ENCODE measurements at regions not wholly inside any gene's neighbourhood (a gene's known extent, or its start where the extent isn't known, plus 50 kb on each side); places are given as distances from the start of the nearest gene placed in this dataset.

DNA sequence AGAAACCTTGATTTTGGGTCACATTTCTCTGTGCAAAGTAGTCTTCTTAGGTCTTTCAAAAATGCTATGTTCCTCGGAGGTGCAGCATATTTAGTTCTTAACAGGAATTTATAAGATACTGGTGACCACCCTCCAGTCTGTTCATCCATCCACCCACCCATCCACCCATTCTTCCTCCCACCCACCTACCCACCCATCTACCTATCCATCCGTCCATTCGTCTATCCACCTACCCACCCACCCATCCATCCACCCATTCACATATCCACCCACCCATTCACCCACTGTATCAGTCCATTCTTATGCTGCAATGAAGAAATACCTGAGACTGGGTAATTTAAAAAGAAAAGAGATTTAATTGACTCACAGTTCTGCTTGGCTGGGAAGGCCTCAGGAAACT is 74.9 kb downstream of the KCTD15 start:
- H3K4me1 ChIP-seq, result peaks cover 14% of the 10 kb centered on the region
- H3K27ac Mint-ChIP-seq, result no peak overlapping the region

DNA sequence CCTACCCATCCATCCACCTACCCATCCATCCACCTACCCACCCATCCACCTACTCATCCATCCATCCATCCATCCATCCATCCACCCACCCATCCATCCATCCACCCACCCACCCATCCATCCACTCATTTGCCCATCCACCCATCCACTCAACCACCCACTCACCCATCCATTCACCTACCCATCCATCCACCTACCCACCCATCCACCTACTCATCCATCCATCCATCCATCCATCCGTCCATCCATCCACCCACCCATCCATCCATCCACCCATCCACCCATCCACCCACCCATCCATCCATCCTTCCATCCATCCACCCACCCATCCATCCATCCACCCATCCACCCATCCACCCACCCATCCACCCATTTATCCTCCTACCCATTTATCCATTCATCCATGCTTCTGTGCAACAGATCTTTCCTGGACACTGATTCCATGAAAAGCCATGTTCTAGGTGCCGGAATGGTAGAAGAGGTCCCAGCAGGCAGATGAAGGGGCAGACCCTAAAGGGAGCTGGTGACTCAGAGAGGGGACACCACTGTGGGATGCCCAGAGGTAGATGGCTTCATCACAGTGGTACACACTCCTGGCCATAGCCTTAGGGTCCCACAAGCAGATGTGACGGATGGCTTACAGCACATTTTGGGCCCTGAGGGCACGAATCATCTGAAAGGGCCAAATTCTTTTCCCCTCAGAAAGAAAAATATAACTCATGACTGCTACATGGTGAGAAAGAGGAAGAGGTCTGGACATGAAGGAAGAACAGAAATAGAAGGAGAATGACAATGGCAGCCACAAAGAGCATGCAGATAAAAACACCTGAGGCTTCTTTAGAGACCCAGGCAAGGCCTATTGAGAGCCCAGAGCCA is 76.0 kb downstream of the KCTD15 start:
- H3K9ac ChIP-seq, result no peak overlapping the region
- no peaks in the 10 kb centered on the region for H3K36me3 ChIP-seq
- no peak overlapping the region for H3K4me3 ChIP-seq
- H3K27ac Mint-ChIP-seq, result peak overlapping the region; percentile 72
- H4K20me1 ChIP-seq (ENCODE audit: low read depth), result no peaks in the 10 kb centered on the region
- H3K36me3 Mint-ChIP-seq, result no peaks in the 10 kb centered on the region
- H2AFZ ChIP-seq (replicated peaks), result no peak overlapping the region
- no peak overlapping the region for H3K27ac ChIP-seq
- no peak overlapping the region for H3K4me3 Mint-ChIP-seq
- no peak for TF ChIP-seq EZH2 (IDR thresholded peaks at IDR 0.05)
- no peak for TF ChIP-seq EZH2phosphoT487 (IDR thresholded peaks at IDR 0.05)
- TF ChIP-seq, protein P1, sequence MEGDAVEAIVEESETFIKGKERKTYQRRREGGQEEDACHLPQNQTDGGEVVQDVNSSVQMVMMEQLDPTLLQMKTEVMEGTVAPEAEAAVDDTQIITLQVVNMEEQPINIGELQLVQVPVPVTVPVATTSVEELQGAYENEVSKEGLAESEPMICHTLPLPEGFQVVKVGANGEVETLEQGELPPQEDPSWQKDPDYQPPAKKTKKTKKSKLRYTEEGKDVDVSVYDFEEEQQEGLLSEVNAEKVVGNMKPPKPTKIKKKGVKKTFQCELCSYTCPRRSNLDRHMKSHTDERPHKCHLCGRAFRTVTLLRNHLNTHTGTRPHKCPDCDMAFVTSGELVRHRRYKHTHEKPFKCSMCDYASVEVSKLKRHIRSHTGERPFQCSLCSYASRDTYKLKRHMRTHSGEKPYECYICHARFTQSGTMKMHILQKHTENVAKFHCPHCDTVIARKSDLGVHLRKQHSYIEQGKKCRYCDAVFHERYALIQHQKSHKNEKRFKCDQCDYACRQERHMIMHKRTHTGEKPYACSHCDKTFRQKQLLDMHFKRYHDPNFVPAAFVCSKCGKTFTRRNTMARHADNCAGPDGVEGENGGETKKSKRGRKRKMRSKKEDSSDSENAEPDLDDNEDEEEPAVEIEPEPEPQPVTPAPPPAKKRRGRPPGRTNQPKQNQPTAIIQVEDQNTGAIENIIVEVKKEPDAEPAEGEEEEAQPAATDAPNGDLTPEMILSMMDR (IDR thresholded peaks at IDR 0.05), result no peak
- H3K79me2 ChIP-seq (ENCODE audit: low read depth), result no peaks in the 10 kb centered on the region
- H3F3A ChIP-seq (ENCODE audit: low read depth), result peaks cover under 1% of the 10 kb centered on the region
- peaks cover 17% of the 10 kb centered on the region for H3K27me3 Mint-ChIP-seq (ENCODE audit: insufficient read depth, low read depth)
- H3K27me3 ChIP-seq, result no peaks in the 10 kb centered on the region
- H3K9me3 ChIP-seq (ENCODE audit: low read depth), result no peaks in the 10 kb centered on the region
- H3K4me1 Mint-ChIP-seq, result peaks cover 41% of the 10 kb centered on the region
- H3K9me3 Mint-ChIP-seq, result no peaks in the 10 kb centered on the region
- peaks cover 14% of the 10 kb centered on the region for H3K4me1 ChIP-seq
- DNase-seq (ENCODE audit: low spot score), result no peak
- H3K4me2 ChIP-seq, result no peak overlapping the region

More for the DNA sequence above, 74.9 kb downstream of the KCTD15 start:
- no peak overlapping the region for H3K9ac ChIP-seq
- no peaks in the 10 kb centered on the region for H3K36me3 ChIP-seq
- no peaks in the 10 kb centered on the region for H3K9me3 ChIP-seq (ENCODE audit: low read depth)
- no peak overlapping the region for H3K27ac ChIP-seq
- TF ChIP-seq, protein P1 (IDR thresholded peaks at IDR 0.05), result no peak
- TF ChIP-seq EZH2 (IDR thresholded peaks at IDR 0.05) (no peak), EZH2phosphoT487 (IDR thresholded peaks at IDR 0.05) (no peak)
- H3K4me3 ChIP-seq, result no peak overlapping the region
- peaks cover 38% of the 10 kb centered on the region for H3K4me1 Mint-ChIP-seq
- H3K79me2 ChIP-seq (ENCODE audit: low read depth), result no peaks in the 10 kb centered on the region
- no peaks in the 10 kb centered on the region for H3K36me3 Mint-ChIP-seq
- no peak overlapping the region for H3K4me2 ChIP-seq
- H3K27me3 Mint-ChIP-seq (ENCODE audit: insufficient read depth, low read depth), result peaks cover 20% of the 10 kb centered on the region
- H3K27me3 ChIP-seq, result no peaks in the 10 kb centered on the region
- DNase-seq (ENCODE audit: low spot score), result no peak
- H3K9me3 Mint-ChIP-seq, result no peaks in the 10 kb centered on the region
- no peak overlapping the region for H2AFZ ChIP-seq (replicated peaks)
- no peaks in the 10 kb centered on the region for H3F3A ChIP-seq (ENCODE audit: low read depth)
- no peaks in the 10 kb centered on the region for H4K20me1 ChIP-seq (ENCODE audit: low read depth)
- no peak overlapping the region for H3K4me3 Mint-ChIP-seq

DNA sequence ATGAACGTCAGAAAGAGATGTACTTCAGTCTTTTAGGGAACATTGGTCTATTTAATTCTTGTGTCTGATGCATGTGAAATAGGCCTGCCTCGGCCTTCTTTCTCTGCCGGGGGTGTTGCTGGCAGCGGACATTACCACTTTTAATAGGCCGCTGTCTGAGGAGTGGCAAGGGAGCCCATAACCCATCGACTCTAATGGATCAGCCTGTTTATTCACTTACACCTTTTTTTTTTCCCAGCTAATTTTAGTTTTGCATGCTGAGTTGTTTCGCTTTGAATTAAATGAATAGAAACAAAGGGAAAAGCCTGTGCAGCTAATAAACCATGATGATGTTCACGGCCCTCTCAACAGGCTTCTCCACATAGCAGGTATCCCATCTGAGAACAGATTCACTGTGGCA is 78.4 kb downstream of the KCTD15 start:
- Mint-ChIP-seq H3K27ac (no peak overlapping the region), H3K9me3 (no peaks in the 10 kb centered on the region), H3K27me3 (ENCODE audit: insufficient read depth, low read depth) (peaks cover 6% of the 10 kb centered on the region), H3K4me3 (no peak overlapping the region), H3K36me3 (no peaks in the 10 kb centered on the region), H3K4me1 (peaks cover 39% of the 10 kb centered on the region)
- no peaks in the 10 kb centered on the region for H3K36me3 ChIP-seq
- no peak overlapping the region for H3K9ac ChIP-seq
- no peak overlapping the region for H3K27ac ChIP-seq
- no peaks in the 10 kb centered on the region for H3K79me2 ChIP-seq (ENCODE audit: low read depth)
- no peaks in the 10 kb centered on the region for H3K4me1 ChIP-seq
- H3K4me2 ChIP-seq, result no peak overlapping the region
- no peak overlapping the region for H2AFZ ChIP-seq (replicated peaks)
- no peak overlapping the region for H3K4me3 ChIP-seq
- no peaks in the 10 kb centered on the region for H3K27me3 ChIP-seq
- no peaks in the 10 kb centered on the region for H3K9me3 ChIP-seq (ENCODE audit: low read depth)
- H3F3A ChIP-seq (ENCODE audit: low read depth), result peaks cover 4% of the 10 kb centered on the region
- no peak for TF ChIP-seq EZH2phosphoT487 (IDR thresholded peaks at IDR 0.05)
- no peak for TF ChIP-seq EZH2 (IDR thresholded peaks at IDR 0.05)
- TF ChIP-seq, protein P1 (IDR thresholded peaks at IDR 0.05), result no peak
- H4K20me1 ChIP-seq (ENCODE audit: low read depth), result no peaks in the 10 kb centered on the region
- DNase-seq (ENCODE audit: low spot score), result no peak
